HCT116 (cell line): ENCODE measurements at regions not wholly inside any gene's neighbourhood (a gene's known extent, or its start where the extent isn't known, plus 50 kb on each side); places are given as distances from the start of the nearest gene placed in this dataset.

ENCODE experiments used
- ATAC-seq: fragments of 200-7000 bp; cut with Tn5 transposase; 2 replicates; pipeline ENCODE4 v1.9.1; 2020; ENCODE audit warnings: mild to moderate bottlenecking, moderate library complexity
- BruUV-seq: library from RNA; stranded (reverse); fragments of 400-500 nt; replicated peaks from 2 replicates; lab custom pipeline; 2021; lab: Mats Ljungman, UMichigan
- CTCF ChIA-PET: fragments of 300-600 bp; sonication (Branson Sonifier 250); formaldehyde crosslinking; loops from one replicate; lab custom pipeline; 2021; ENCODE audit warnings: antibody characterized with exemption; lab: Charles Lee
- POLR2A ChIA-PET: fragments of 300-600, 350-600 bp; sonication (Branson Sonifier 250); formaldehyde crosslinking; loops from one replicate; lab custom pipeline; 2021; ENCODE audit warnings: antibody characterized with exemption; lab: Charles Lee
- RAD21 ChIA-PET, 2 experiments: fragments of 300-600 bp; sonication (Branson Sonifier 250); formaldehyde crosslinking; loops; one replicate each; lab custom pipeline; 2023; ENCODE audit warnings: low total read pairs in 2 of 2; ENCODE audit not compliant: uncharacterized antibody in 2 of 2, unreplicated experiment in 2 of 2, low non-redundant PET in 1 of 2; lab: Charles Lee
- DNase-seq: peaks from one replicate; pipeline ENCODE4 v3.0.0-alpha.2; 2010; ENCODE audit warnings: low read depth, low spot score
- H2AFZ ChIP-seq: fragments of 200-600 bp; shearing (Covaris generic), sonication (generic); 2 replicates; pipeline ENCODE4 v1.6.1; 2017; ENCODE audit warnings: low read depth, mixed run types, mixed read lengths, antibody characterized with exemption, low read length; ENCODE audit not compliant: poor library complexity, severe bottlenecking
- H3K27ac ChIP-seq: 2 replicates; pipeline ENCODE4 v1.5.1; 2012; ENCODE audit warnings: low read depth, low read length
- H3K27me3 ChIP-seq: fragments of 200-600 bp; sonication (generic); 2 replicates; pipeline ENCODE4 v1.6.1; 2016; ENCODE audit warnings: mixed run types, low read length, mixed read lengths; ENCODE audit not compliant: insufficient read depth
- H3K36me3 ChIP-seq, 2 experiments: fragments of 200-500 bp in 1 of 2; fragments of 200-600 bp in 1 of 2; sonication (Bioruptor generic) in 1 of 2; sonication (generic) in 1 of 2; 2 replicates each; pipeline versions ENCODE4 v1.5.1 to v1.6.1; 2014 to 2016; ENCODE audit warnings: low read length in 2 of 2, inconsistent platforms in 1 of 2, mixed read lengths in 1 of 2, mixed run types in 1 of 2; ENCODE audit not compliant: insufficient read depth in 2 of 2, control insufficient read depth in 1 of 2
- H3K4me1 ChIP-seq, 2 experiments: fragments of 200-600 bp in 1 of 2; sonication (generic) in 1 of 2; 2 replicates each; pipeline versions ENCODE4 v1.5.1 to v1.6.1; 2012 to 2017; ENCODE audit warnings: low read length in 2 of 2, inconsistent platforms in 1 of 2, mild to moderate bottlenecking in 1 of 2, mixed read lengths in 1 of 2, mixed run types in 1 of 2, moderate library complexity in 1 of 2; ENCODE audit not compliant: insufficient read depth in 2 of 2, control insufficient read depth in 1 of 2
- H3K4me2 ChIP-seq: fragments of 200-600 bp; sonication (generic); 2 replicates; pipeline ENCODE4 v1.6.1; 2017; ENCODE audit warnings: mixed run types, low read length, mixed read lengths
- H3K4me3 ChIP-seq, 2 experiments: fragments of 200-600 bp in 1 of 2; sonication (generic) in 1 of 2; replicated peaks in 1 of 2; 2 replicates each; pipeline ENCODE4 v1.5.1; 2011 to 2016; ENCODE audit warnings: low read length in 2 of 2, control low read depth in 1 of 2, low read depth in 1 of 2, mild to moderate bottlenecking in 1 of 2, mixed read lengths in 1 of 2, mixed run types in 1 of 2
- H3K79me2 ChIP-seq: fragments of 200-600 bp; sonication (generic); 2 replicates; pipeline ENCODE4 v1.6.1; 2017; ENCODE audit warnings: mild to moderate bottlenecking, mixed run types, low read length, moderate library complexity, mixed read lengths; ENCODE audit not compliant: insufficient read depth
- H3K9ac ChIP-seq: fragments of 200-600 bp; sonication (generic); 2 replicates; pipeline ENCODE4 v1.6.1; 2016; ENCODE audit warnings: low read length, mixed read lengths
- H3K9me2 ChIP-seq: fragments of 200-600 bp; sonication (generic), shearing (Covaris generic); 2 replicates; pipeline ENCODE4 v1.6.1; 2017; ENCODE audit warnings: mixed run types, mild to moderate bottlenecking, moderate library complexity; ENCODE audit not compliant: insufficient read depth
- H3K9me3 ChIP-seq, 2 experiments: fragments of 200-500 bp in 1 of 2; fragments of 200-600 bp in 1 of 2; sonication (Bioruptor generic) in 1 of 2; sonication (generic) in 1 of 2; 2 replicates each; pipeline ENCODE4 v1.6.1; 2014 to 2017; ENCODE audit warnings: low read length in 2 of 2, mixed read lengths in 2 of 2, inconsistent platforms in 1 of 2, low read depth in 1 of 2, mild to moderate bottlenecking in 1 of 2, mixed run types in 1 of 2, moderate library complexity in 1 of 2; ENCODE audit not compliant: control insufficient read depth in 1 of 2, insufficient read depth in 1 of 2
- H4K20me1 ChIP-seq: fragments of 200-600 bp; sonication (generic), shearing (Covaris generic); 2 replicates; pipeline ENCODE4 v1.6.1; 2017; ENCODE audit warnings: mixed run types, mild to moderate bottlenecking, moderate library complexity; ENCODE audit not compliant: insufficient read depth
- CEBPB ChIP-seq: IDR thresholded peaks from 2 replicates; pipeline ENCODE4 v1.6.1; 2012; ENCODE audit warnings: low read depth
- CTCF ChIP-seq, 3 experiments: fragments of 200-600 bp in 1 of 3; sonication (generic) in 1 of 3; IDR thresholded peaks in 2 of 3; conservative IDR thresholded peaks in 1 of 3; 2 replicates each; pipeline ENCODE4 v1.5.1; 2012 to 2017; ENCODE audit warnings: low read depth in 2 of 3, low read length in 2 of 3, antibody characterized with exemption in 1 of 3, borderline replicate concordance in 1 of 3, control low read depth in 1 of 3, mild to moderate bottlenecking in 1 of 3, mixed read lengths in 1 of 3, mixed run types in 1 of 3, moderate library complexity in 1 of 3; ENCODE audit not compliant: insufficient read depth in 1 of 3
- EGR1 ChIP-seq: IDR thresholded peaks from 2 replicates; pipeline ENCODE4 v1.6.1; 2012; ENCODE audit warnings: low read depth
- ELF1 ChIP-seq: IDR thresholded peaks from 2 replicates; pipeline ENCODE4 v1.6.1; 2012; ENCODE audit warnings: low read depth, borderline replicate concordance
- POLR2AphosphoS5 ChIP-seq: IDR thresholded peaks from 2 replicates; pipeline ENCODE4 v1.6.1; 2011; ENCODE audit warnings: mild to moderate bottlenecking, low read depth, low read length, moderate library complexity
- RAD21 ChIP-seq: IDR thresholded peaks from 2 replicates; pipeline ENCODE4 v1.6.1; 2012; ENCODE audit warnings: low read depth, mild to moderate bottlenecking
- SIN3A ChIP-seq: IDR thresholded peaks from 2 replicates; pipeline ENCODE4 v1.6.1; 2012; ENCODE audit warnings: low read depth
- TCF7L2 ChIP-seq: IDR thresholded peaks from 2 replicates; pipeline ENCODE4 v1.7.0; 2011; ENCODE audit warnings: borderline replicate concordance, inconsistent platforms; ENCODE audit not compliant: insufficient read depth, insufficient read length; ENCODE audit errors: extremely low read depth
- YY1 ChIP-seq: IDR thresholded peaks from 2 replicates; pipeline ENCODE4 v1.6.1; 2011; ENCODE audit warnings: low read length, low read depth, moderate library complexity, mild to moderate bottlenecking; ENCODE audit not compliant: insufficient replicate concordance; ENCODE audit errors: extremely low read depth
- ZFX ChIP-seq: fragments of 450-650 bp; IDR thresholded peaks from 2 replicates; pipeline ENCODE4 v1.6.1; 2017
- intact Hi-C: fragments of 100-400 bp; cut with micrococcal nuclease; formaldehyde crosslinking; loops from 2 replicates; pipeline ENCODE4 v1.10.0; 2022
- TF ChIP-seq, protein P1 (sequence below): IDR thresholded peaks from 2 replicates; pipeline ENCODE4 v1.6.1; 2012; ENCODE audit warnings: low read depth

DNA sequence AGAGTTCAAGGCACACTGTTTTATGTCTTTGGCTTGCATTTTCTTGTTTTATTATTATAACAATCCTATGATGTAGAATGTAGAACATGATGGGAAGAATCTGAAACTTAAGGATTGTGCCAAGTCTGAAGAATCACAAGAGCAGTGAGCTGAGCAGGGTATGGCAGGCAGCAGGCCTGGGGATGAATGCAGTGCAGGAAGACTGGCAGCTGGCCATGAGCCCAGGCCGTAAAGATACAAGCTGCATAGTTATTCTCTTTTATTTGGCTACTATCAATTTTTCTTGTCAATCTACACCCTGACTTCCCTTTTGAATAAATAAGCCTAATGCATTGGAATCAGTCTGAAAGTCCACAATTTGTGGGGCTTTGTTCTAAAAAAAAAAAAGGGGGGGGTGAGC, 89.6 kb upstream of the ARPP21 start:
- Histone ChIP-seq H3K4me3 (no peak overlapping the region), H3K9ac (no peak overlapping the region), H3K36me3 (no peaks in the 10 kb centered on the region), H3K9me3 (peaks cover 0 to 20% of the 10 kb centered on the region in 2 experiments; a peak in 2 of 4 replicates), H4K20me1 (no peaks in the 10 kb centered on the region), H3K79me2 (no peaks in the 10 kb centered on the region), H2AFZ (no peak overlapping the region), H3K27ac (no peak overlapping the region), H3K9me2 (no peaks in the 10 kb centered on the region), H3K27me3 (no peaks in the 10 kb centered on the region), H3K4me2 (no peak overlapping the region), H3K4me1 (no peaks in the 10 kb centered on the region)
- RAD21 ChIA-PET, result no interaction called here
- CTCF ChIA-PET, result no interaction called here
- no TSS peak for BruUV-seq
- no peak for ATAC-seq
- intact Hi-C loops, result no loop called here
- no peak for DNase-seq
- TF ChIP-seq SIN3A (no peak), ELF1 (no peak), POLR2AphosphoS5 (no peak), ZFX (no peak), EGR1 (no peak)
- POLR2A ChIA-PET, result no interaction called here

GRCh38 chr3:35562141-35562540, 77.2 kb upstream of the ARPP21 start:
- Histone ChIP-seq H3K79me2 (no peaks in the 10 kb centered on the region), H3K9me2 (no peaks in the 10 kb centered on the region), H3K36me3 (no peaks in the 10 kb centered on the region), H3K4me2 (no peak overlapping the region), H4K20me1 (no peaks in the 10 kb centered on the region), H3K4me3 (no peak overlapping the region), H3K4me1 (no peaks in the 10 kb centered on the region), H3K27me3 (no peaks in the 10 kb centered on the region), H3K9me3 (peaks cover 6 to 7% of the 10 kb centered on the region in 2 experiments; a peak in 2 of 4 replicates), H2AFZ (no peak overlapping the region), H3K27ac (no peak overlapping the region), H3K9ac (no peak overlapping the region)
- no TSS peak for BruUV-seq
- TF ChIP-seq CEBPB (no peak), TCF7L2 (no peak), YY1 (no peak), ZFX (no peak), RAD21 (no peak), CTCF (IDR thresholded peaks at IDR 0.05 in 2 of 3, conservative IDR thresholded peaks at IDR 0.05 in 1 of 3; ENCODE audit: borderline replicate concordance in 1 of 3, insufficient read depth in 1 of 3, low read depth in 2 of 3, low read length in 2 of 3) (no peak), POLR2AphosphoS5 (no peak), SIN3A (no peak)
- TF ChIP-seq, protein P1, sequence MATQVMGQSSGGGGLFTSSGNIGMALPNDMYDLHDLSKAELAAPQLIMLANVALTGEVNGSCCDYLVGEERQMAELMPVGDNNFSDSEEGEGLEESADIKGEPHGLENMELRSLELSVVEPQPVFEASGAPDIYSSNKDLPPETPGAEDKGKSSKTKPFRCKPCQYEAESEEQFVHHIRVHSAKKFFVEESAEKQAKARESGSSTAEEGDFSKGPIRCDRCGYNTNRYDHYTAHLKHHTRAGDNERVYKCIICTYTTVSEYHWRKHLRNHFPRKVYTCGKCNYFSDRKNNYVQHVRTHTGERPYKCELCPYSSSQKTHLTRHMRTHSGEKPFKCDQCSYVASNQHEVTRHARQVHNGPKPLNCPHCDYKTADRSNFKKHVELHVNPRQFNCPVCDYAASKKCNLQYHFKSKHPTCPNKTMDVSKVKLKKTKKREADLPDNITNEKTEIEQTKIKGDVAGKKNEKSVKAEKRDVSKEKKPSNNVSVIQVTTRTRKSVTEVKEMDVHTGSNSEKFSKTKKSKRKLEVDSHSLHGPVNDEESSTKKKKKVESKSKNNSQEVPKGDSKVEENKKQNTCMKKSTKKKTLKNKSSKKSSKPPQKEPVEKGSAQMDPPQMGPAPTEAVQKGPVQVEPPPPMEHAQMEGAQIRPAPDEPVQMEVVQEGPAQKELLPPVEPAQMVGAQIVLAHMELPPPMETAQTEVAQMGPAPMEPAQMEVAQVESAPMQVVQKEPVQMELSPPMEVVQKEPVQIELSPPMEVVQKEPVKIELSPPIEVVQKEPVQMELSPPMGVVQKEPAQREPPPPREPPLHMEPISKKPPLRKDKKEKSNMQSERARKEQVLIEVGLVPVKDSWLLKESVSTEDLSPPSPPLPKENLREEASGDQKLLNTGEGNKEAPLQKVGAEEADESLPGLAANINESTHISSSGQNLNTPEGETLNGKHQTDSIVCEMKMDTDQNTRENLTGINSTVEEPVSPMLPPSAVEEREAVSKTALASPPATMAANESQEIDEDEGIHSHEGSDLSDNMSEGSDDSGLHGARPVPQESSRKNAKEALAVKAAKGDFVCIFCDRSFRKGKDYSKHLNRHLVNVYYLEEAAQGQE, result no peak
- POLR2A ChIA-PET, result no interaction called here
- ATAC-seq (no peak), DNase-seq (no peak)
- intact Hi-C loops, result no loop called here
- CTCF ChIA-PET, result no interaction called here
- RAD21 ChIA-PET, result no interaction called here
